ENCODE measurements at regions not wholly inside any gene's neighbourhood (a gene's known extent, or its start where the extent isn't known, plus 50 kb on each side); places are given as distances from the start of the nearest gene placed in this dataset.

DNA sequence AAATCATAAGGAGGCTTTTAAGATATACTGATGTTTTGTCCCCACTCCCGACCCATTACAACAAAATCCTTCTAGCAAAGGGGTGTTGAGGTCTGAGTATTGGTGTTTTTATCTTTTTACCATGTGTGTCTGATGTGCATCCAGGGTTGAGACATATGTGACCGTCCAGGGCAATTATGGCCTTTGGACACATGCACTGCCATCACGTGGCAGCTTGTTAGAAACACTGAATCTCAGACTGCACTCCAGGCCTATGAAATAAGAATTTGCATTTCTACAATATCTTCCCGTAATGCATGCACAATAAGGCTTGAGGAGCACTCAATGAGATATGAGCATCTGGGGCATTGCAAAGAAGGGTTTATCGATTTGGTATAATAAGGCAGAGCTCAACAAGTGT, 235.1 kb upstream of the ZNF804A start:
- TF ChIP-seq, protein P1, sequence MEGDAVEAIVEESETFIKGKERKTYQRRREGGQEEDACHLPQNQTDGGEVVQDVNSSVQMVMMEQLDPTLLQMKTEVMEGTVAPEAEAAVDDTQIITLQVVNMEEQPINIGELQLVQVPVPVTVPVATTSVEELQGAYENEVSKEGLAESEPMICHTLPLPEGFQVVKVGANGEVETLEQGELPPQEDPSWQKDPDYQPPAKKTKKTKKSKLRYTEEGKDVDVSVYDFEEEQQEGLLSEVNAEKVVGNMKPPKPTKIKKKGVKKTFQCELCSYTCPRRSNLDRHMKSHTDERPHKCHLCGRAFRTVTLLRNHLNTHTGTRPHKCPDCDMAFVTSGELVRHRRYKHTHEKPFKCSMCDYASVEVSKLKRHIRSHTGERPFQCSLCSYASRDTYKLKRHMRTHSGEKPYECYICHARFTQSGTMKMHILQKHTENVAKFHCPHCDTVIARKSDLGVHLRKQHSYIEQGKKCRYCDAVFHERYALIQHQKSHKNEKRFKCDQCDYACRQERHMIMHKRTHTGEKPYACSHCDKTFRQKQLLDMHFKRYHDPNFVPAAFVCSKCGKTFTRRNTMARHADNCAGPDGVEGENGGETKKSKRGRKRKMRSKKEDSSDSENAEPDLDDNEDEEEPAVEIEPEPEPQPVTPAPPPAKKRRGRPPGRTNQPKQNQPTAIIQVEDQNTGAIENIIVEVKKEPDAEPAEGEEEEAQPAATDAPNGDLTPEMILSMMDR (IDR thresholded peaks at IDR 0.05) = peak; percentile 15; the same call in 1 of the 2 replicates
- no peak for TF ChIP-seq RAD21 (IDR thresholded peaks at IDR 0.05; ENCODE audit: low read length)
- no peak for TF ChIP-seq TAF1 (IDR thresholded peaks at IDR 0.05; ENCODE audit: borderline replicate concordance, low read depth, low read length)
- no peak for TF ChIP-seq GATA2 (CRISPR knock-in tag; IDR thresholded peaks at IDR 0.05)
- TF ChIP-seq FOXM1 (IDR thresholded peaks at IDR 0.05; ENCODE audit: low read depth) = no peak

All from SK-N-SH (cell line).